ENCODE measurements at regions not wholly inside any gene's neighbourhood (a gene's known extent, or its start where the extent isn't known, plus 50 kb on each side); places are given as distances from the start of the nearest gene placed in this dataset.

DNA sequence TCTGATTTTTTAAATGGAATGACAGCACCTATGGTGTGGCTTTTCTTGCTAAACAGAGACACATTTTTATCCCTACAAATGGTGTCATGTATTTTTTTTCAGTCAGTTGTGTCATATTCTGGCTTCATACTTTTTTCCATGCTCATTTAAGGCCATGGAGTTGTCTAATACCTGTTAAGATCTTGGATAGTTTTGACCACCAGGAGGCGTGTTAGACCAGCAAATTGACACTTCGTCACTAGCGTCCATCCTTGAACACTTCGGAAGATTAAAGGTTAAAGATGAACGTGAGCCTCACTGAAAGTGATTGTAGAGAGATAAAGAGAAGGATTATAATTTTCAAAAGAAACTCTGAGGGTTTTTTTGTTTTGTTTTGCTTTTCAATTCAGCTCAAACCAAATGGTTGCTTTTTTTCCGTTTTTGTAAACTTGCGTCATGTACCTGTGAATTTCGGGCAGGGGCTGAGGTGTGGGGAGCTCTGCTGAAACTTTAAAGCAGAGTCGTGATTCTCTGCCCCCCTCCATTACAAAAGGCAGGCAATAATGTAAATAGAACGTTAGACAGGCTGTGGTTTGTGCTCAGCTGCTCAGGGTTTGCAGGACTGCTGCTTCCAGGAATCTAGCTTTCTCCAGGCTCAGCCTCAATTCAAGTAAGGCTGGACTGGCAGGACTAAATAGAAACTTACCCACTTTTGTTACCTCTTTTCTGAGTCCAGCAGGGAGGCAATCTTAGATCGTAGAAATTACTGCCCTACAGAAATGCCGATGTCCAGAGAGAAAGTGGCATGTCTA lies 245.1 kb downstream of the FOXA2 start (continued):
- no peak for TF ChIP-seq RARG (CRISPR knock-in tag; IDR thresholded peaks at IDR 0.05; ENCODE audit: low read depth)
- TF ChIP-seq, protein P1, sequence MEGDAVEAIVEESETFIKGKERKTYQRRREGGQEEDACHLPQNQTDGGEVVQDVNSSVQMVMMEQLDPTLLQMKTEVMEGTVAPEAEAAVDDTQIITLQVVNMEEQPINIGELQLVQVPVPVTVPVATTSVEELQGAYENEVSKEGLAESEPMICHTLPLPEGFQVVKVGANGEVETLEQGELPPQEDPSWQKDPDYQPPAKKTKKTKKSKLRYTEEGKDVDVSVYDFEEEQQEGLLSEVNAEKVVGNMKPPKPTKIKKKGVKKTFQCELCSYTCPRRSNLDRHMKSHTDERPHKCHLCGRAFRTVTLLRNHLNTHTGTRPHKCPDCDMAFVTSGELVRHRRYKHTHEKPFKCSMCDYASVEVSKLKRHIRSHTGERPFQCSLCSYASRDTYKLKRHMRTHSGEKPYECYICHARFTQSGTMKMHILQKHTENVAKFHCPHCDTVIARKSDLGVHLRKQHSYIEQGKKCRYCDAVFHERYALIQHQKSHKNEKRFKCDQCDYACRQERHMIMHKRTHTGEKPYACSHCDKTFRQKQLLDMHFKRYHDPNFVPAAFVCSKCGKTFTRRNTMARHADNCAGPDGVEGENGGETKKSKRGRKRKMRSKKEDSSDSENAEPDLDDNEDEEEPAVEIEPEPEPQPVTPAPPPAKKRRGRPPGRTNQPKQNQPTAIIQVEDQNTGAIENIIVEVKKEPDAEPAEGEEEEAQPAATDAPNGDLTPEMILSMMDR (CRISPR knock-in tag; IDR thresholded peaks at IDR 0.05) = peak; percentile 96
- TF ChIP-seq MBNL3 (CRISPR knock-in tag; conservative IDR thresholded peaks at IDR 0.05) = no peak
- no peak for TF ChIP-seq CBX5 (CRISPR knock-in tag; IDR thresholded peaks at IDR 0.05; ENCODE audit: borderline replicate concordance)
- TF ChIP-seq ZNF749 (CRISPR knock-in tag; IDR thresholded peaks at IDR 0.05; ENCODE audit: borderline replicate concordance) = no peak
- no peak for TF ChIP-seq HIVEP1 (CRISPR knock-in tag; IDR thresholded peaks at IDR 0.05)
- no peak for TF ChIP-seq ZMYM3 (CRISPR knock-in tag; IDR thresholded peaks at IDR 0.05)
- no peak for TF ChIP-seq RXRA (CRISPR knock-in tag; IDR thresholded peaks at IDR 0.05)
- TF ChIP-seq, protein P2, sequence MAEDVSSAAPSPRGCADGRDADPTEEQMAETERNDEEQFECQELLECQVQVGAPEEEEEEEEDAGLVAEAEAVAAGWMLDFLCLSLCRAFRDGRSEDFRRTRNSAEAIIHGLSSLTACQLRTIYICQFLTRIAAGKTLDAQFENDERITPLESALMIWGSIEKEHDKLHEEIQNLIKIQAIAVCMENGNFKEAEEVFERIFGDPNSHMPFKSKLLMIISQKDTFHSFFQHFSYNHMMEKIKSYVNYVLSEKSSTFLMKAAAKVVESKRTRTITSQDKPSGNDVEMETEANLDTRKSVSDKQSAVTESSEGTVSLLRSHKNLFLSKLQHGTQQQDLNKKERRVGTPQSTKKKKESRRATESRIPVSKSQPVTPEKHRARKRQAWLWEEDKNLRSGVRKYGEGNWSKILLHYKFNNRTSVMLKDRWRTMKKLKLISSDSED (CRISPR knock-in tag; IDR thresholded peaks at IDR 0.05) = no peak
- no peak for TF ChIP-seq MYNN (CRISPR knock-in tag; IDR thresholded peaks at IDR 0.05; ENCODE audit: low read depth)
- no peak for TF ChIP-seq ZNF30 (CRISPR knock-in tag; IDR thresholded peaks at IDR 0.05)
- TF ChIP-seq, protein P3, sequence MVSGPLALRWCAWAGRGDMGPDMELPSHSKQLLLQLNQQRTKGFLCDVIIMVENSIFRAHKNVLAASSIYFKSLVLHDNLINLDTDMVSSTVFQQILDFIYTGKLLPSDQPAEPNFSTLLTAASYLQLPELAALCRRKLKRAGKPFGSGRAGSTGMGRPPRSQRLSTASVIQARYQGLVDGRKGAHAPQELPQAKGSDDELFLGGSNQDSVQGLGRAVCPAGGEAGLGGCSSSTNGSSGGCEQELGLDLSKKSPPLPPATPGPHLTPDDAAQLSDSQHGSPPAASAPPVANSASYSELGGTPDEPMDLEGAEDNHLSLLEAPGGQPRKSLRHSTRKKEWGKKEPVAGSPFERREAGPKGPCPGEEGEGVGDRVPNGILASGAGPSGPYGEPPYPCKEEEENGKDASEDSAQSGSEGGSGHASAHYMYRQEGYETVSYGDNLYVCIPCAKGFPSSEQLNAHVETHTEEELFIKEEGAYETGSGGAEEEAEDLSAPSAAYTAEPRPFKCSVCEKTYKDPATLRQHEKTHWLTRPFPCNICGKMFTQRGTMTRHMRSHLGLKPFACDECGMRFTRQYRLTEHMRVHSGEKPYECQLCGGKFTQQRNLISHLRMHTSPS (CRISPR knock-in tag; IDR thresholded peaks at IDR 0.05; ENCODE audit: low read depth) = no peak
- no peak for TF ChIP-seq TAF15 (IDR thresholded peaks at IDR 0.05; ENCODE audit: low read depth, low read length, poor library complexity, severe bottlenecking)
- TF ChIP-seq, protein P4, sequence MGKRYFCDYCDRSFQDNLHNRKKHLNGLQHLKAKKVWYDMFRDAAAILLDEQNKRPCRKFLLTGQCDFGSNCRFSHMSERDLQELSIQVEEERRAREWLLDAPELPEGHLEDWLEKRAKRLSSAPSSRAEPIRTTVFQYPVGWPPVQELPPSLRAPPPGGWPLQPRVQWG (CRISPR knock-in tag; IDR thresholded peaks at IDR 0.05; ENCODE audit: borderline replicate concordance, low read depth) = no peak
- TF ChIP-seq NR2F6 (IDR thresholded peaks at IDR 0.05) = no peak
- TF ChIP-seq NR2F6 (CRISPR knock-in tag; IDR thresholded peaks at IDR 0.05) = peak; percentile 44; the same call in 1 of the 2 replicates
- TF ChIP-seq SIX4 (CRISPR knock-in tag; IDR thresholded peaks at IDR 0.05) = no peak
- TF ChIP-seq MEF2D (CRISPR knock-in tag; IDR thresholded peaks at IDR 0.05) = no peak
- TF ChIP-seq, protein P5, sequence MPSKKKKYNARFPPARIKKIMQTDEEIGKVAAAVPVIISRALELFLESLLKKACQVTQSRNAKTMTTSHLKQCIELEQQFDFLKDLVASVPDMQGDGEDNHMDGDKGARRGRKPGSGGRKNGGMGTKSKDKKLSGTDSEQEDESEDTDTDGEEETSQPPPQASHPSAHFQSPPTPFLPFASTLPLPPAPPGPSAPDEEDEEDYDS (CRISPR knock-in tag; IDR thresholded peaks at IDR 0.05) = no peak
- TF ChIP-seq RBM39 (IDR thresholded peaks at IDR 0.05; ENCODE audit: low read depth, low read length, poor library complexity, severe bottlenecking) = no peak
- TF ChIP-seq ZNF550 (CRISPR knock-in tag; IDR thresholded peaks at IDR 0.05; ENCODE audit: borderline replicate concordance) = no peak
- no peak for TF ChIP-seq ZKSCAN8 (CRISPR knock-in tag; IDR thresholded peaks at IDR 0.05; ENCODE audit: borderline replicate concordance)
- TF ChIP-seq, protein P6, sequence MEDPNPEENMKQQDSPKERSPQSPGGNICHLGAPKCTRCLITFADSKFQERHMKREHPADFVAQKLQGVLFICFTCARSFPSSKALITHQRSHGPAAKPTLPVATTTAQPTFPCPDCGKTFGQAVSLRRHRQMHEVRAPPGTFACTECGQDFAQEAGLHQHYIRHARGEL (CRISPR knock-in tag; IDR thresholded peaks at IDR 0.05) = no peak
- TF ChIP-seq CEBPG (CRISPR knock-in tag; IDR thresholded peaks at IDR 0.05) = no peak

All from HepG2 (cell line).